A549 (cell line): ENCODE measurements at regions not wholly inside any gene's neighbourhood (a gene's known extent, or its start where the extent isn't known, plus 50 kb on each side); places are given as distances from the start of the nearest gene placed in this dataset.

Experiments
- ATAC-seq, 2 experiments: fragments of 200-7000 bp in 1 of 2; fragments of >200 bp in 1 of 2; cut with Nextera tagmentation in 1 of 2; cut with Tn5 transposase in 1 of 2; 3 replicates each; pipeline versions ENCODE4 v1.8.0 to v1.9.1; 2018 to 2020; ENCODE audit warnings: mild to moderate bottlenecking in 1 of 2, moderate library complexity in 1 of 2
- CTCF ChIA-PET: fragments of 300-600 bp; sonication (Branson Sonifier 250); formaldehyde crosslinking; extraction: SDS; loops from one replicate; lab custom pipeline; 2021; ENCODE audit warnings: antibody characterized with exemption, inconsistent platforms; lab: Yijun Ruan, JAX
- POLR2A ChIA-PET: fragments of 350-600 bp; formaldehyde crosslinking; extraction: SDS; loops from one replicate; lab custom pipeline; 2021; ENCODE audit warnings: antibody characterized with exemption, inconsistent platforms; lab: Yijun Ruan, JAX
- DNase-seq, 2 experiments: peaks; one replicate each; pipeline versions ENCODE4 v3.0.0 to v3.0.0-alpha.2; 2011 to 2016; ENCODE audit warnings: low read depth in 1 of 2, low spot score in 1 of 2
- FAIRE-seq: peaks from 2 replicates; lab custom pipeline; 2011; peaks lifted over from hg19 to GRCh38; lab: Jason Lieb, UNC
- H3K27ac ChIP-seq, 2 experiments: fragments of >200 bp; sonication (Bioruptor Twin); formaldehyde crosslinking; 3 replicates each; pipeline ENCODE4 v1.5.1; 2016 to 2017
- H3K4me1 ChIP-seq: fragments of >200 bp; sonication (Bioruptor Twin); formaldehyde crosslinking; 3 replicates; pipeline ENCODE4 v1.6.1; 2016
- H3K4me2 ChIP-seq: fragments of >200 bp; sonication (Bioruptor Twin); formaldehyde crosslinking; 3 replicates; pipeline ENCODE4 v1.6.1; 2016
- H3K4me3 ChIP-seq: fragments of >200 bp; sonication (Bioruptor Twin); formaldehyde crosslinking; 3 replicates; pipeline ENCODE4 v1.5.1; 2016
- H3K9me3 ChIP-seq: fragments of >200 bp; sonication (Bioruptor Twin); formaldehyde crosslinking; 3 replicates; pipeline ENCODE4 v1.6.1; 2016
- ATOH8 ChIP-seq: fragments of 250-450 bp; sonication (Bioruptor Pico); IDR thresholded peaks from 2 replicates; pipeline ENCODE4 v1.5.0; 2020; ENCODE audit warnings: low read depth, mild to moderate bottlenecking, moderate library complexity
- BHLHE40 ChIP-seq: IDR thresholded peaks from 2 replicates; pipeline ENCODE4 v1.6.1; 2012; ENCODE audit warnings: low read depth, low read length, inconsistent platforms
- CBX8 ChIP-seq: fragments of 200-600 bp; sonication (generic); IDR thresholded peaks from 2 replicates; pipeline ENCODE4 v1.6.1; 2016
- CHD4 ChIP-seq: fragments of 200-600 bp; sonication (generic); IDR thresholded peaks from 2 replicates; pipeline ENCODE4 v1.6.1; 2016; ENCODE audit warnings: antibody characterized with exemption, mild to moderate bottlenecking, borderline replicate concordance
- EHF ChIP-seq: fragments of 250-450 bp; sonication (Bioruptor Pico); IDR thresholded peaks from 2 replicates; pipeline ENCODE4 v1.5.0; 2020; ENCODE audit warnings: mild to moderate bottlenecking
- EHMT2 ChIP-seq: fragments of 200-600 bp; sonication (generic); IDR thresholded peaks from 2 replicates; pipeline ENCODE4 v1.6.1; 2016; ENCODE audit warnings: antibody characterized with exemption, low read depth, mild to moderate bottlenecking, moderate library complexity
- ELK1 ChIP-seq: fragments of 150-350 bp; IDR thresholded peaks from 2 replicates; pipeline ENCODE4 v1.6.1; 2014; ENCODE audit warnings: low read depth, mild to moderate bottlenecking, low read length
- GATA3 ChIP-seq: IDR thresholded peaks from 2 replicates; pipeline ENCODE4 v1.6.1; 2012; ENCODE audit warnings: borderline replicate concordance
- HDAC2 ChIP-seq: fragments of 200-600 bp; sonication (generic); IDR thresholded peaks from 2 replicates; pipeline ENCODE4 v1.6.1; 2016
- HEYL ChIP-seq: fragments of 250-450 bp; sonication (Bioruptor Pico); IDR thresholded peaks from 2 replicates; pipeline ENCODE4 v1.8.0; 2021; ENCODE audit warnings: mild to moderate bottlenecking, moderate library complexity
- JUN ChIP-seq, 2 experiments: fragments of >200 bp; sonication (Bioruptor Twin); formaldehyde crosslinking; IDR thresholded peaks; 2 replicates in 1 of 2; 3 replicates in 1 of 2; pipeline ENCODE4 v1.6.1; 2016 to 2017
- MAFK ChIP-seq: fragments of 450-650 bp; IDR thresholded peaks from 2 replicates; pipeline ENCODE4 v1.6.1; 2014; ENCODE audit not compliant: partially characterized antibody
- MAZ ChIP-seq: fragments of 150-350 bp; IDR thresholded peaks from 2 replicates; pipeline ENCODE4 v1.6.1; 2014; ENCODE audit warnings: antibody characterized with exemption, low read depth, low read length, borderline replicate concordance
- MYC ChIP-seq: IDR thresholded peaks from 2 replicates; pipeline ENCODE4 v1.6.1; 2012; ENCODE audit warnings: mild to moderate bottlenecking, inconsistent platforms, low read length, improper control_type of control experiment, borderline replicate concordance
- NPAS2 ChIP-seq: fragments of 250-450 bp; sonication (Bioruptor Pico); IDR thresholded peaks from 2 replicates; pipeline ENCODE4 v1.8.0; 2022; ENCODE audit warnings: mild to moderate bottlenecking, moderate library complexity, borderline replicate concordance
- POLR2AphosphoS2 ChIP-seq: conservative IDR thresholded peaks from 2 replicates; pipeline ENCODE4 v1.6.1; 2012; ENCODE audit warnings: low read length, improper control_type of control experiment, inconsistent platforms
- RARB ChIP-seq: fragments of 250-450 bp; sonication (Bioruptor Pico); IDR thresholded peaks from 2 replicates; pipeline ENCODE4 v1.8.0; 2021; ENCODE audit warnings: mild to moderate bottlenecking, moderate library complexity
- REST ChIP-seq: fragments of 200-600 bp; sonication (generic); IDR thresholded peaks from 2 replicates; pipeline ENCODE4 v1.6.1; 2016; ENCODE audit warnings: antibody characterized with exemption, mild to moderate bottlenecking, moderate library complexity
- RNF2 ChIP-seq: fragments of 200-600 bp; sonication (generic); IDR thresholded peaks from 2 replicates; pipeline ENCODE4 v1.6.1; 2016; ENCODE audit warnings: low read depth, mild to moderate bottlenecking, antibody characterized with exemption, moderate library complexity, borderline replicate concordance
- SMC3 ChIP-seq: fragments of >200 bp; sonication (Bioruptor Twin); formaldehyde crosslinking; IDR thresholded peaks from 3 replicates; pipeline ENCODE4 v1.6.1; 2018; ENCODE audit warnings: inconsistent platforms
- SREBF2 ChIP-seq: fragments of 450-650 bp; IDR thresholded peaks from 2 replicates; pipeline ENCODE4 v1.6.1; 2014; ENCODE audit warnings: mild to moderate bottlenecking, moderate library complexity
- USF2 ChIP-seq: fragments of 450-650 bp; IDR thresholded peaks from 2 replicates; pipeline ENCODE4 v1.6.1; 2014; ENCODE audit warnings: antibody characterized with exemption
- ZC3H11A ChIP-seq: fragments of 450-650 bp; IDR thresholded peaks from 2 replicates; pipeline ENCODE4 v1.6.1; 2014; ENCODE audit warnings: antibody characterized with exemption, mild to moderate bottlenecking
- WGBS: methylation state at CpG from one replicate; pipeline ENCODE4 v1.1.6; 2017; ENCODE audit errors: missing lambda C conversion rate; 5-methylcytosine and 5-hydroxymethylcytosine counted together

- CTCF ChIA-PET: no interaction called here
Observed at GRCh38 chr2:224141304-224141703, 102.2 kb upstream of the SERPINE2 start.

GRCh38 chr2:224137208-224137607, 98.1 kb upstream of the SERPINE2 start:
- H3K4me3 ChIP-seq: no peak overlapping the region
- H3K9me3 ChIP-seq: no peaks in the 10 kb centered on the region
- ChIA-PET CTCF (no interaction called here), POLR2A (no interaction called here)
- TF ChIP-seq SREBF2 (no peak), JUN (IDR thresholded peaks at IDR 0.05) (no peak), EHF (no peak), CBX8 (no peak), NPAS2 (no peak), RNF2 (no peak), EHMT2 (no peak), MYC (no peak), HDAC2 (no peak), REST (no peak), USF2 (no peak), SMC3 (no peak), ZC3H11A (no peak)
- 89% methylated on average over 1 of the region's 1 CpG for WGBS
- no peak overlapping the region for H3K4me2 ChIP-seq
- FAIRE-seq (no peak), ATAC-seq (no peak), DNase-seq (no peak)
- H3K27ac ChIP-seq: no peak overlapping the region
- H3K4me1 ChIP-seq: peaks cover 6% of the 10 kb centered on the region

More at GRCh38 chr2:224141304-224141703, 102.2 kb upstream of the SERPINE2 start:
- POLR2A ChIA-PET: no interaction called here
- no peak overlapping the region for H3K4me2 ChIP-seq
- no peak for FAIRE-seq
- 80% methylated on average over 4 of the region's 4 CpGs for WGBS
- TF ChIP-seq RNF2 (no peak), MAFK (peak; percentile 93), ELK1 (no peak), BHLHE40 (no peak)
- no peak for DNase-seq
- no peaks in the 10 kb centered on the region for H3K9me3 ChIP-seq
- no peak overlapping the region for H3K4me3 ChIP-seq
- peaks cover 42% of the 10 kb centered on the region for H3K4me1 ChIP-seq
- ATAC-seq: no peak
- peak overlapping the region; percentile 58 to 67; a peak in 3 of 6 replicates for H3K27ac ChIP-seq

- POLR2A ChIA-PET: no interaction called here
- WGBS: 67% methylated on average over 4 of the region's 4 CpGs
Observed at GRCh38 chr2:224136396-224136795, 97.3 kb upstream of the SERPINE2 start.

More at GRCh38 chr2:224136396-224136795, 97.3 kb upstream of the SERPINE2 start:
- no peak overlapping the region for H3K4me3 ChIP-seq
- DNase-seq (no peak), FAIRE-seq (no peak)
- H3K4me2 ChIP-seq: no peak overlapping the region
- CTCF ChIA-PET: no interaction called here
- H3K9me3 ChIP-seq: no peaks in the 10 kb centered on the region
- TF ChIP-seq USF2: no peak
- TF ChIP-seq MAZ: no peak
- TF ChIP-seq CHD4: no peak
- no peak for TF ChIP-seq GATA3
- TF ChIP-seq ATOH8 (CRISPR knock-in tag): no peak
- TF ChIP-seq POLR2AphosphoS2: no peak
- no peak for TF ChIP-seq HEYL
- no peak for TF ChIP-seq RARB
- TF ChIP-seq, all 56 proteins: peak for 0
- no peak for ATAC-seq
- Histone ChIP-seq H3K27ac (no peak overlapping the region), H3K4me1 (no peaks in the 10 kb centered on the region)
